ENCODE measurements at regions not wholly inside any gene's neighbourhood (a gene's known extent, or its start where the extent isn't known, plus 50 kb on each side); places are given as distances from the start of the nearest gene placed in this dataset.
"Not testable (repeated sequence)": the region's sequence is repeated elsewhere in the genome, so short reads cannot be mapped to it uniquely, and the experiment has no call there.

GRCh38 chr13:22858980-22859379 lies 321.8 kb upstream of the SGCG start:
- TF ChIP-seq CTCF (IDR thresholded peaks at IDR 0.05); FOXM1 (IDR thresholded peaks at IDR 0.05; ENCODE audit: low read depth); SIN3A (IDR thresholded peaks at IDR 0.05; ENCODE audit: borderline replicate concordance, low read depth, low read length); USF1 (IDR thresholded peaks at IDR 0.05; ENCODE audit: borderline replicate concordance, low read depth); EZH2phosphoT487 (IDR thresholded peaks at IDR 0.05; ENCODE audit: borderline replicate concordance, low read depth); RXRA (IDR thresholded peaks at IDR 0.05; ENCODE audit: borderline replicate concordance, low read depth): not testable (repeated sequence)

All from SK-N-SH (cell line).